ENCODE measurements at regions not wholly inside any gene's neighbourhood (a gene's known extent, or its start where the extent isn't known, plus 50 kb on each side); places are given as distances from the start of the nearest gene placed in this dataset.

DNA sequence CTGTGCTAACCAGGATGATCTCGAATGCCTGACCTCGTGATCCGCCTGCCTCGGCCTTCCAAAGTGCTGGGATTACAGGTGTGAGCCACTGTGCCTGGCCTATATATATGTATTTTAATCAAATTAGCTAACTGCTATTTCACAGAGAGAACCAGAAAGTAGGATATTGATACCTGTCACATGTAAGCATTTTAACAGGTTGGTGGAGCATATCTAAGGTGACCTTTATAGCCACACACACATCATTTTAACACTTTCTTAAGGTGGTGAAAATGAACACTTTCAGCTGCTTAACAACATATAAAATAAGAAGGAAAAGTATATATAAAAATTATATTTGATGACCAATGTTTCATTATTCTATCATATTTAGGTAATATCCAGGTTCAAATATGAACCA, 57.0 kb upstream of the ATF7IP start:
- TF ChIP-seq TP53 (CRISPR knock-in tag; IDR thresholded peaks at IDR 0.05), result no peak
- TF ChIP-seq, protein P1, sequence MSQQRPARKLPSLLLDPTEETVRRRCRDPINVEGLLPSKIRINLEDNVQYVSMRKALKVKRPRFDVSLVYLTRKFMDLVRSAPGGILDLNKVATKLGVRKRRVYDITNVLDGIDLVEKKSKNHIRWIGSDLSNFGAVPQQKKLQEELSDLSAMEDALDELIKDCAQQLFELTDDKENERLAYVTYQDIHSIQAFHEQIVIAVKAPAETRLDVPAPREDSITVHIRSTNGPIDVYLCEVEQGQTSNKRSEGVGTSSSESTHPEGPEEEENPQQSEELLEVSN (IDR thresholded peaks at IDR 0.05; ENCODE audit: borderline replicate concordance, low read depth), result no peak
- ATAC-seq, result no peak
- CTCF ChIA-PET, result no interaction called here
- Histone ChIP-seq H3K27ac (no peak overlapping the region), H3K9me3 (no peaks in the 10 kb centered on the region), H3K4me3 (no peak overlapping the region), H3K4me2 (no peak overlapping the region), H3K4me1 (no peaks in the 10 kb centered on the region)
- DNase-seq (ENCODE audit: low read depth in 1 of 2, low spot score in 1 of 2), result no peak
- POLR2A ChIA-PET, result no interaction called here
- WGBS (ENCODE audit: missing lambda C conversion rate), result 66% methylated on average over 4 of the region's 4 CpGs
- no peak for FAIRE-seq

DNA sequence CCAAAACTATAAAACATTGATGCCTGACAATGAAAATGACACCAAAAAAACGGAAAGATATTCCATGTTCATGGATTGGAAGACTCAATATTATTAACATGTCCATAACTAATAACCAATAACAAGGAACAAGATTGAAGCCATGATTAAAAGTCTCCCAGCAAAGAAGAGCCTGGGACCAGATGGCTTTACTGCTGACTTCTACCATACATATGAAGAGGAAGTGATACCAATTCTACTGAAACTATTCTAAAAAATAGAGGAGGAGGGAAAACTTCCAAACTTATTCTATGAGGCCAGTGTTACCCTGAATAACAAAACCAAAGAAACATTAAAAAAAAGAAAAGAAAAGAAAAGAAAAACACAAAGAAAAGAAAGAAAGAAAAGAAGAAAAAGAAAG, 54.6 kb upstream of the ATF7IP start:
- Histone ChIP-seq H3K4me2 (no peak overlapping the region), H3K4me1 (no peaks in the 10 kb centered on the region), H3K27ac (no peak overlapping the region), H3K9me3 (no peaks in the 10 kb centered on the region), H3K4me3 (no peak overlapping the region)
- CTCF ChIA-PET, result interaction anchor here (0.9 kb wide), 1 partner anchor 29 kb away, joined by 3 read pairs; no protein-coding TSS in a partner anchor
- no peak for FAIRE-seq
- POLR2A ChIA-PET, result no interaction called here
- TF ChIP-seq MAZ (IDR thresholded peaks at IDR 0.05; ENCODE audit: borderline replicate concordance, low read depth, low read length), result no peak
- no peak for ATAC-seq
- DNase-seq (ENCODE audit: low read depth in 1 of 2, low spot score in 1 of 2), result no peak
- WGBS (ENCODE audit: missing lambda C conversion rate), result 9% methylated on average over 1 of the region's 1 CpG

DNA sequence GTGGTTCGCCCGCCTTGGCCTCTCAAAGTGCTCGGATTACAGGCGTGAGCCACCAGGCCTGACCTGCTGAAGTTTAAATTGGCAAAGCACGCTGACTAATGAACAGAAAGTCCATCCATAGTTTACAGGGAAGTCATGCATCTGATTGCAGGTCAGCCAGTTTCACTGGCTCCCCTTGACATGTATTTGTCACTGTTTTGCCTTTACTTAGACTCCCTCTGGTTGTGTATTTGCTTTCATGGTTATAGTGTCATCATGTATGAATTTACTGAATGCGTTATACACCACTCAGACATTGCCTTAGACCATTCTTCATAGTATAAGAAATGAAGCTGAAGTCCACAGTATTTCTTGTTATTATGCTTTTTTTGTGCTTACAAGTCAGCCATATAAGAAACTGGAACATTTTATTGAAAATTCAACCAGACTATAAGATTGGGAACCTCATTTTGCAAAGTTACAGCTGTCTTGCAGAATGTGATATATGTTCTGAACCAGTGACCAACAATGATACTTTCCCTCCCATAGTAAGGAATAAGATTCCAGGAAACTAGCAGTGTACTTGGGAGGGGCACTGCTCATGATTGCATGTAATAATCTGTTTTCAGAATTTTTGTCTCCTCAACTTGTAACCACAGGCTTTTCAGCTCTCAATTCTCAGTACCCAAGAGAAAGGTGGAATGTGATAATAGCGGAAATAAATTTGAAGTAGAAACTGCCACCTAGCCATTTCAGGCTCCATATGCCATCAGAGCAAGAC, 51.9 kb upstream of the ATF7IP start:
- TF ChIP-seq BHLHE40 (IDR thresholded peaks at IDR 0.05; ENCODE audit: low read depth, low read length) (no peak), RCOR1 (IDR thresholded peaks at IDR 0.05; ENCODE audit: low read depth, low read length) (no peak), POLR2A (IDR thresholded peaks at IDR 0.05; ENCODE audit: low read length) (no peak), FOSL2 (IDR thresholded peaks at IDR 0.05) (no peak), FOSL2 (CRISPR knock-in tag; IDR thresholded peaks at IDR 0.05) (no peak)
- TF ChIP-seq, protein P2, sequence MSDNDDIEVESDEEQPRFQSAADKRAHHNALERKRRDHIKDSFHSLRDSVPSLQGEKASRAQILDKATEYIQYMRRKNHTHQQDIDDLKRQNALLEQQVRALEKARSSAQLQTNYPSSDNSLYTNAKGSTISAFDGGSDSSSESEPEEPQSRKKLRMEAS (IDR thresholded peaks at IDR 0.05), result no peak
- ChIA-PET POLR2A (no interaction called here), CTCF (no interaction called here)
- H3K4me1 ChIP-seq, result no peaks in the 10 kb centered on the region
- no peak for ATAC-seq
- no peak overlapping the region for H3K4me2 ChIP-seq
- no peak for FAIRE-seq
- H3K4me3 ChIP-seq, result no peak overlapping the region
- no peak for DNase-seq (ENCODE audit: low read depth in 1 of 2, low spot score in 1 of 2)
- 50% methylated on average over 7 of the region's 7 CpGs for WGBS (ENCODE audit: missing lambda C conversion rate)
- H3K9me3 ChIP-seq, result no peaks in the 10 kb centered on the region
- H3K27ac ChIP-seq, result no peak overlapping the region

DNA sequence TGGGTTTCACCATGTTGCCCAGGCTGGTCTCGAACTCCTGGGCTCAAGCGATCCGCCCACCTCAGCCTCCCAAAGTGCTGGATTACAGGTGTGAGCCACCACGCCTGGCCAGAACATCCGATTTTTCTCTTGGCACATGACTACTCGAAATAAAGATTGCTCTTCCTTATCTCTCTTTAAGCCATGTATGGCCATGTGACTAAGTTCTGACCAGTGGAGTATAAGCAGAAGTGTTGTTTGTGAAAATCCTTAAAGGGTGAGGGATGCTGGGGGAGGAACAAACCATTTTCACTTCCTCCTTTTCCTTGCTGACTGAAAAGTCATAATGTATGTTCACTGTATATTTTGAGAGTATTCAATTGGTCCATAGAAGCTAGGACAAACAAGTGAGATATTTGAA, 50.7 kb upstream of the ATF7IP start:
- Histone ChIP-seq H3K27ac (no peak overlapping the region), H3K4me2 (no peak overlapping the region), H3K9me3 (no peaks in the 10 kb centered on the region), H3K4me3 (no peak overlapping the region), H3K4me1 (no peaks in the 10 kb centered on the region)
- CTCF ChIA-PET, result no interaction called here
- no peak for DNase-seq (ENCODE audit: low read depth in 1 of 2, low spot score in 1 of 2)
- ATAC-seq, result no peak
- no peak for FAIRE-seq
- WGBS (ENCODE audit: missing lambda C conversion rate), result 55% methylated on average over 6 of the region's 6 CpGs
- TF ChIP-seq JUN (IDR thresholded peaks at IDR 0.05), result no peak
- no peak for TF ChIP-seq KDM1A (IDR thresholded peaks at IDR 0.05; ENCODE audit: low read depth)
- TF ChIP-seq, protein P3, sequence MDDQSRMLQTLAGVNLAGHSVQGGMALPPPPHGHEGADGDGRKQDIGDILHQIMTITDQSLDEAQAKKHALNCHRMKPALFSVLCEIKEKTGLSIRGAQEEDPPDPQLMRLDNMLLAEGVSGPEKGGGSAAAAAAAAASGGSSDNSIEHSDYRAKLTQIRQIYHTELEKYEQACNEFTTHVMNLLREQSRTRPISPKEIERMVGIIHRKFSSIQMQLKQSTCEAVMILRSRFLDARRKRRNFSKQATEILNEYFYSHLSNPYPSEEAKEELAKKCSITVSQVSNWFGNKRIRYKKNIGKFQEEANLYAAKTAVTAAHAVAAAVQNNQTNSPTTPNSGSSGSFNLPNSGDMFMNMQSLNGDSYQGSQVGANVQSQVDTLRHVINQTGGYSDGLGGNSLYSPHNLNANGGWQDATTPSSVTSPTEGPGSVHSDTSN (IDR thresholded peaks at IDR 0.05), result no peak
- no peak for TF ChIP-seq FOSB (CRISPR knock-in tag; IDR thresholded peaks at IDR 0.05)
- TF ChIP-seq, protein P4, sequence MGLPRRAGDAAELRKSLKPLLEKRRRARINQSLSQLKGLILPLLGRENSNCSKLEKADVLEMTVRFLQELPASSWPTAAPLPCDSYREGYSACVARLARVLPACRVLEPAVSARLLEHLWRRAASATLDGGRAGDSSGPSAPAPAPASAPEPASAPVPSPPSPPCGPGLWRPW (IDR thresholded peaks at IDR 0.05), result no peak
- no peak for TF ChIP-seq HOXB13 (CRISPR knock-in tag; IDR thresholded peaks at IDR 0.05; ENCODE audit: low read depth)
- no peak for TF ChIP-seq FOXS1 (CRISPR knock-in tag; IDR thresholded peaks at IDR 0.05)
- TF ChIP-seq, protein P5, sequence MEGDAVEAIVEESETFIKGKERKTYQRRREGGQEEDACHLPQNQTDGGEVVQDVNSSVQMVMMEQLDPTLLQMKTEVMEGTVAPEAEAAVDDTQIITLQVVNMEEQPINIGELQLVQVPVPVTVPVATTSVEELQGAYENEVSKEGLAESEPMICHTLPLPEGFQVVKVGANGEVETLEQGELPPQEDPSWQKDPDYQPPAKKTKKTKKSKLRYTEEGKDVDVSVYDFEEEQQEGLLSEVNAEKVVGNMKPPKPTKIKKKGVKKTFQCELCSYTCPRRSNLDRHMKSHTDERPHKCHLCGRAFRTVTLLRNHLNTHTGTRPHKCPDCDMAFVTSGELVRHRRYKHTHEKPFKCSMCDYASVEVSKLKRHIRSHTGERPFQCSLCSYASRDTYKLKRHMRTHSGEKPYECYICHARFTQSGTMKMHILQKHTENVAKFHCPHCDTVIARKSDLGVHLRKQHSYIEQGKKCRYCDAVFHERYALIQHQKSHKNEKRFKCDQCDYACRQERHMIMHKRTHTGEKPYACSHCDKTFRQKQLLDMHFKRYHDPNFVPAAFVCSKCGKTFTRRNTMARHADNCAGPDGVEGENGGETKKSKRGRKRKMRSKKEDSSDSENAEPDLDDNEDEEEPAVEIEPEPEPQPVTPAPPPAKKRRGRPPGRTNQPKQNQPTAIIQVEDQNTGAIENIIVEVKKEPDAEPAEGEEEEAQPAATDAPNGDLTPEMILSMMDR (IDR thresholded peaks at IDR 0.05), result no peak
- TF ChIP-seq, protein P6, sequence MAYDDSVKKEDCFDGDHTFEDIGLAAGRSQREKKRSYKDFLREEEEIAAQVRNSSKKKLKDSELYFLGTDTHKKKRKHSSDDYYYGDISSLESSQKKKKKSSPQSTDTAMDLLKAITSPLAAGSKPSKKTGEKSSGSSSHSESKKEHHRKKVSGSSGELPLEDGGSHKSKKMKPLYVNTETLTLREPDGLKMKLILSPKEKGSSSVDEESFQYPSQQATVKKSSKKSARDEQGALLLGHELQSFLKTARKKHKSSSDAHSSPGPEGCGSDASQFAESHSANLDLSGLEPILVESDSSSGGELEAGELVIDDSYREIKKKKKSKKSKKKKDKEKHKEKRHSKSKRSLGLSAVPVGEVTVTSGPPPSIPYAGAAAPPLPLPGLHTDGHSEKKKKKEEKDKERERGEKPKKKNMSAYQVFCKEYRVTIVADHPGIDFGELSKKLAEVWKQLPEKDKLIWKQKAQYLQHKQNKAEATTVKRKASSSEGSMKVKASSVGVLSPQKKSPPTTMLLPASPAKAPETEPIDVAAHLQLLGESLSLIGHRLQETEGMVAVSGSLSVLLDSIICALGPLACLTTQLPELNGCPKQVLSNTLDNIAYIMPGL (CRISPR knock-in tag; IDR thresholded peaks at IDR 0.05; ENCODE audit: borderline replicate concordance), result no peak
- TF ChIP-seq ESRRA (IDR thresholded peaks at IDR 0.05; ENCODE audit: borderline replicate concordance, low read length), result no peak
- TF ChIP-seq NR3C1 (IDR thresholded peaks at IDR 0.05), result no peak
- TF ChIP-seq MAFK (IDR thresholded peaks at IDR 0.05; ENCODE audit: partially characterized antibody), result no peak
- no peak for TF ChIP-seq ZC3H11A (IDR thresholded peaks at IDR 0.05)
- no peak for TF ChIP-seq CHD2 (IDR thresholded peaks at IDR 0.05; ENCODE audit: low read length, partially characterized antibody)
- no peak for TF ChIP-seq NFE2L2 (conservative IDR thresholded peaks at IDR 0.05; ENCODE audit: low read length)
- TF ChIP-seq RNF2 (IDR thresholded peaks at IDR 0.05; ENCODE audit: borderline replicate concordance, low read depth), result no peak
- no peak for TF ChIP-seq TP53 (CRISPR knock-in tag; IDR thresholded peaks at IDR 0.05)
- TF ChIP-seq HOXA7 (CRISPR knock-in tag; IDR thresholded peaks at IDR 0.05), result no peak
- no peak for TF ChIP-seq HOXB5 (CRISPR knock-in tag; IDR thresholded peaks at IDR 0.05)
- no peak for TF ChIP-seq EP300 (IDR thresholded peaks at IDR 0.05)
- POLR2A ChIA-PET, result no interaction called here
